ENCODE measurements at regions not wholly inside any gene's neighbourhood (a gene's known extent, or its start where the extent isn't known, plus 50 kb on each side); places are given as distances from the start of the nearest gene placed in this dataset.
"Not testable (repeated sequence)": the region's sequence is repeated elsewhere in the genome, so short reads cannot be mapped to it uniquely, and the experiment has no call there.

DNA sequence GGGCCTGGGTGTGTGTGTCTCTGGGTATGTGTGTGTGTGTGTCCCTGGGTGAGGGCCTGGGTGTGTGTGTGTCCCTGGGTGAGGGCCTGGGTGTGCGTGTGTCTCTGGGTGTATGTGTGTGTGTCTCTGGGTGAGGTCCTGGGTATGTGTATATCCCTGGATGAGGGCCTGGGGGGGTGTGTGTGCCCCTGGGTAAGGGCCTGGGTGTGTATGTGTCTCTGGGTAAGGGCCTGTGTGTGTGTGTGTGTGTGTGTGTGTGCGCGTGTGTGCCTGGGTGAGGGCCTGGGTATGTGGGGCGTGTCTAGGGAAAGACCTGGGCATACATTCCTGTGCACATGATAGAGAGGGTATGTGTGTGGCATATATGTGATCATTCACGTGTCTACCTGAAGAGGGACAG is 155.1 kb upstream of the ZC3H12A start:
- no peak for DNase-seq (ENCODE audit: low read depth)

DNA sequence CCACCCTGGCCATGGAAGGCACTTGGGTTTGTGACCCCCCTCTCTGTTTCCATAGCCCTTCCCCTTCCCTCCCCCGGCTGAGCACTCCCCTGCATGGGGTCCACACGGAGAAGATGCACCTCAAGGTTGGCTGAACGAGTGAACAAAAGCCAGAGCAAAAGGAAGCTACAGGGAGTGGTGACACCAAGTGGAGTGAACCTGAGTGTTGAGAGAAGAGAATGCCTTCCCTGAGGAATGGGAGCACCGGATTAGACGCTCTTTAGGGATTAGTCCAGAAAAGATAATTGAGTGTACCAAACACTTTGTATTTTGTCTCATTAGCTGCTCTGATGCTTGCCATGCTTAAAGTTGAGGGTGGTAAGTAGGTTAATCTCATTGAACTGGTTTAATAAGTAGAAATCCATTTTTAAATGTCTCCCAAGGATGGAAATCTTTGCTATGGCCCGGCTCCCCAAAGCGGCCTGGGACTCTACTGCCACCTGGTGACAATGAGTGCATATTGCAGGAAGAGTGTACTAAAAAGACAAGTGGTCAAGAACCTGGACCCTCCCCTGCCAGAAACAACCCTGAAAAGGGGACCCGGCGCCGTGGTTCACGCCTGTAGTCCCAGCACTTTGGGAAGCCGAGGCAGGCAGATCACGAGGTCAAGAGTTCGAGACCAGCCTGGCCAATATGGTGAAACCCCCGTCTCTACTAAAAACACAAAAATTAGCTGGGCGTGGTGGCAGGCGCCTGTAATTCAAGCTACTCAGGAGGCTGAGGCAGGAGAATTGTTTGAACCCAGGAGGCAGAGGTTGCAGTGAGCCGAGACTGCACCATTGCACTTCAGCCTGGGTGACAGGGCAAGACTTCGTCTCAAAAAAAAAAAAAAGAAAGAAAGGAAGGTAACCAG is 150.6 kb upstream of the ZC3H12A start:
- no peak for DNase-seq (ENCODE audit: low read depth)

DNA sequence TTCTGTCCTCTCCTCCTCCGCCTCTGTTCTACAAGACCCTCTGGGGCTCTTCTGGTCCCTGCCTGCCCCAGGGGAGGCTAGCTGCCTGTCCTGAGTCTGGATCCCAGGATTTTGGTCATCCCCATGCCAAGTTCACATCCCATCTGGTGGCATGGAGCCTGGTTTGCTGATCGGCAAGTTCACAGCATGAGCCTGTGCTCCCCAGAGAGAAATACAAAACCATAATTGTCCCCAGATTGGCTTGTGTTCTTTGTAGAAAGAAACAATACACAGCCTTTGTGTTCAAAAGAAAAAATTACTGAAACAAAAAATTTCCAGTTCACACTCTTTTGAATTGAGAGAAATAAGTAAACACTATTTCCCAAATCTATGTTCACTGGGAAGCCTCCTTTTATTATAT is 149.4 kb upstream of the ZC3H12A start:
- DNase-seq (ENCODE audit: low read depth) = no peak

DNA sequence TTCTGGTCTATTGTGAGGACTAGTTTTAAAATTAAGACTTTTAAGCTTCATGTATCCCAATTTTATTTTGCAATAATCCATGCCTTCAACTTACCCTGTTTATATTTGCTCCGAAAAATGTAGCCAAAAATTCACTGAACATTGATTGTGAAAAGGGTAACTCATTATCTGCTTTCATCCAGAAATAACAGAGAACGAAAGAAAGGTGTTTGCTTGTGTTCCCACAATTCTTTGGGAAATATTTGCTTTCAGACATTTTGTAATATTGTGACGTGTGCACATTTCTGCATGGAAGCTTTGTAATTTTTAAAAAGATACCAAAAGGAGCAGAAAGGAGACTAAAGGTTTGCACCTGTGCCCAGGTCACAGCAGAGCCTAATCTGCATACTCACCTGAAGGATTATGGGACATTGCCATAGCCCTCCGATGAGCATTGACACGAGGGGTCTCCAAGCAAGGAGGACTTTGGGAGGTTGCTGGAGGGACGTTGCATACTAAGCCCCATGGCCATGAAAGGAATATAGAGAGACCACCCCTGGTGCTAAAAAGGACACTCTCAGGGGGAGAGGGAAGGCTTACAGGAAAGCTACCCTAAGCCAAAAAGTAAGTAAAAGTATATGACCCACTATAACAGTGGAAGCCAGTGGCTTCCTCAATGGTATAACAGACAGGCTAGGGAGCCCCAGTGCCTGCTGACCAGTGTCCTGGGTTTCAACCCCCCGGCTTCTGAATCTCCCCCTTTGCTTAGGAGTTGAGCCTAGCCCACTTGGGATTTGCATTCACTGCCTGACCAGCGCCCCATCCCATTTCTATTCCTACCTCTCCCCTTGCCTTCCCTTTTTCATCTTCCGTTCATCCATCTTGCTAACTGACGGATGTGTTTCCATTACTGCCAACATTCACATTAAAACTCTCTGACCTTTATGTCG is 148.6 kb upstream of the ZC3H12A start:
- DNase-seq (ENCODE audit: low read depth) = no peak

DNA sequence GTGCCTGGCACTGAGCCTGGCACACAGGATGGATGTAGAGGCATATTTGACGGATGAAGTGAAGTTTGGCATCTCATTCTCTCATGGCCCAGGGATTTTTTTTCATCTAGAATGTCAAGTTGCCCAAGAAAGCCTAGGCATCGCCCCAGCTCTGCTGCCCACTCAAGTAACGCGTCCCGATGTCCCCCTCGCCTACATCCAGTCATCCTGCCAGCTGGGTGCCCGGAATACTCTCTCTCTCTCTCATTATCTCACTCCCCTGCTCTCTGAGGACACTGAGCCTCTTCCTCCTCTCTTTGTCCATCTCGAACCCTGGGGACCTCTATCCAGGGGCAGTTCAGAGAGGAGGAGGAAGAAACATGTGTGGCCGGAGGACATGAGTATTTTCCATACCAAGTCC is 142.3 kb upstream of the ZC3H12A start:
- no peak for DNase-seq (ENCODE audit: low read depth)

DNA sequence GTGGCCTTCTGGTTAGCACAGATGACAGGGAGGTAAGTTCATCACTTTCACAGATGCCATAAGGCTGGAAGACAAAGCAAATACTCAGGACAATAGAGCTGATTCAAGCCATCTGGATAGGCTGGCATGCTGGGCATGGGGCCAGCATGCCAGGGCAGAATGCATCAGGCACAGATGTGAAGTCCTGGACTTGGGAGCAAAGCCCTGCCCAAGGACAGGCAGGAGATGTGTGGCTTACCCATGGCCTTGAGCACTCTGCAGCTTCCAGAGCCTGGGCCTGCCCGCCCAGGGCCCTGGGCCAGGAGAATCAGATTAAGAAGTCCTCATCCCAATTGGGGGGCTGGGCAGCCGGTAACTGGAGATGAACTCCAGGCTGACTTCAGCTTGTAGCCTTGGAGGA is 135.7 kb upstream of the ZC3H12A start:
- DNase-seq (ENCODE audit: low read depth) = no peak

DNA sequence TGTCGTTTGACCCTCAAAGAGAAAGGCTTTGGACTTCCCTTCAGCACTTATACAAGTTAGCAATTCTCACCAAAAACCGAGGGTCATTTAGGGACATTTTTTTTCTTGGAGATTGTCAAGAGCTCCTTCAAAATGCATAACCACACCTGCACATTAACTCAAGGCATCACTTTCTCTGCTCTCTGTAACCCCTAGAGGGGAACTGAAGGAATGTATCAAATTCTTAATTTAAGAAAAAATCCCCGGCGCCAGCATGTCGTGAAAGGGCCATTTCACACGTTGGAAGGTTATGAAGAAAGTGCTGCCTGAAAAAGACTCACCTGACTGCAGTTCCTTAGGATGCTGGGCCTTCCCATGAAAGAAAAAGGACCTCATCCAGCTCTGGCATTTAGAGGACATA is 131.6 kb upstream of the ZC3H12A start:
- no peak for DNase-seq (ENCODE audit: low read depth)

DNA sequence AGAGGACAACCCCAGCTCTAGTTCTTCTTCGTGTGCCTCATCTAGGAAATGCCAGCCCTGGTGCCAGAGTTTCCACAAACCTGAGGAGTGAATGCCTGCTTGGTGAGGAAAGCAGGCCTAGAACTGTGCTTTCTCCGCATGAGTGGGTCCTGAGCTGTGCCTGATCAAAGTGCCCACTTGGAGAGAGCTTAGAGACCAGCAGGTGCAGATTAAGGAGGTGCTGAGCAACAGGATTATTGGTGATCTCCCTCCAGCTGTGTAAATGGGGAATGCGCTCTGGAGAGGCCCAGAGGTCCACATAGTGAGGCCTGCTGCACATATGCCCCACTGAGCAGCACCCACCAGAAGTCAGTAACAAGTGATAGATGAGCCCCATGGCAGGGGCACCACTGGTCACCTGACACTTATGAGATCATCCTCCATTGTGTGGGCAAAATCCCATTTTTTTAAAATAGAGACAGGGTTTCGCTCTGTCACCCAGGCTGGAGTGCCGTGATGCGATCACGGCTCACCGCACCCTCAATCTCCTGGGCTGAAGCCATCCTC is 127.2 kb upstream of the ZC3H12A start:
- no peak for DNase-seq (ENCODE audit: low read depth)

DNA sequence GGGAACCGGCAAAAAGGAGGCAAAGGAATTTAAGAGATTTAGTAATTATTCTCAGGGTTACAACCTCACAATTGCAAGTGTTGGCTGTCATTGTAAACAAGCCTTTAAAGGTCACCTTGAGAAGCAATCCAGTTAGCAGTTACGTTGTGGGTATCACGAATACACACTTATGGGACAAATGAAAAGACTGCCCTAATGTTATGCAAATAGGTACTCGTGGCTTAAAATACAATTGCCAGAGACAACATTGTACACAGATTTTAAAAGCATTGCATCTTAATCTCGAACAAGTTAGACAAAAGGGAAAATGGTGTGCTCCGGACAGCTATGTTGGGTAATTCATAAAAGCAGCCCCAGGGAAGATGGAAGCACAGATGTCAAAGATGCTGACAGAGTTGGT is 120.5 kb upstream of the ZC3H12A start:
- DNase-seq (ENCODE audit: low read depth) = no peak

DNA sequence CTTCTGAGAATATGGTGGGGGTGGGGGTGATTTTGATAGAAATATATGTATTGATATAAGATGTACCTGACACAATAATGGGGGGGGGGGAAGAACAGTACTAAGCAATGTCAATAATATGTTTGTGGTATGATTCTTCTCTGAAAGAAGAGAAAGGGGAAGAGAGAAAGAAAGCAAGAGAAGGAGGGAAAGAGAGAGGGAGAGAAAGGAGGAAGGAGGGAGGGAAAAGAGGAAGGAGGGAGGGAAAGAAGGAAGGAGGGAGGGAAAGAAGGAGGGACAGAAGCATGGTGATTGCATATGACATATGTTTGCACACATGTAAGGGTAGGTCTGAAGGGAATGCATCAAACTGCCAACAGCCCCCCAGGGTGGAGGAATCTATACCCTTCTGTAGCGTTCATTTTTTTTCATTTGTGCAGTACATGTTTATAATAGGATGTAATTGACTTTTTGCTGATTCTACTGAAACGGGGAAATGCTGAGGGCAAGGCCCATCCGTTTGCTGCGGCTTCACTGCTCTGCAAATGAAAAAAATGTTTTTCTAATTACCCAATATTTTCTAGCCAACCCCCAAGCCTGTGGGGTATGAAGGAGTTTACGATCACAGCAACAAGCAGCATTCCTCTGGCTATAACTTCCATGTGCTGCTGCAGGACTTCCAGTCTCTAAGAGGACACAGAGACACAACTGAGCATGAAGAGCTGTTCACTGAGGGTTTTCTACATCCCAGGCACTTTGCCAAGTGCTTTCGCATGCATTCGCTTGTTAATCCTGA is 119.3 kb upstream of the ZC3H12A start:
- DNase-seq (ENCODE audit: low read depth) = no peak

DNA sequence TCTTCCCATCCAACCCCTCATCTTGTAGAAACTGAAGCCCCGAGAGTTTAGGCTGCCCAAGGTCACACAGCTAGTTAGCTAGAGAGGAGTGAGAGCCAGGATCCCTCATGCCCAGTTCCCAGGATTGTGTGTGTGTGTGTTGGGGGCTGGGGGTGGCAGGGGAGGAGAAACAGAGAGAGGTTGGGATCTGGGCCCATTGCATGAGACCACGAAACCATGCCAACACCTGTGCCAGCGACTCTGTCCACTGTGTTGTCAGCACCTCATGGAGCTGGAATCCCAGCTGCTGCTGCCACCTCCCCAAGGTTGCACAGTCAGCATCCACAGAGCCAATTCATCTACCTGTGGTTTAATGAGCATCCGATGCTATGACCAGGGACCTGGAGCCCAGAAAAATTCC is 115.4 kb upstream of the ZC3H12A start:
- DNase-seq (ENCODE audit: low read depth) = no peak

DNA sequence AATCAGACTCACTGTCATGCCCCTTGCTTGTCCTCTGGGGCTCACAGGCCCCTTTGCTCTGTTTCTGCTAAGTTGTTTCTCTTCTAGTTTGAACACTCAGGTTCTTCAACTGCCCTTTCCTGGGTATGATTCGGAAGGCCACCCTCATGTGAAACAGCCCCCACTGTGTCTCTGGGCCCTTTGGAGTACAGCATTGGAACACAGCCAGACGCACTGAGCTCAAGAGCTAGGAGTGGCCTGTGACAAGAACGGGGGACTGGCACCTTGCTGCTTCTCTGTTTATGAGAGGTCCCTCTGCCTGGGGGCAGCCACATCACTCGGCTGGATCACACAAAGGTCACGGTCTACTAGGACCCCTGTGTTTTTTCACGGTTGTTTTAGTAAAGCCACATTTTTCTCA is 114.4 kb upstream of the ZC3H12A start:
- no peak for DNase-seq (ENCODE audit: low read depth)

DNA sequence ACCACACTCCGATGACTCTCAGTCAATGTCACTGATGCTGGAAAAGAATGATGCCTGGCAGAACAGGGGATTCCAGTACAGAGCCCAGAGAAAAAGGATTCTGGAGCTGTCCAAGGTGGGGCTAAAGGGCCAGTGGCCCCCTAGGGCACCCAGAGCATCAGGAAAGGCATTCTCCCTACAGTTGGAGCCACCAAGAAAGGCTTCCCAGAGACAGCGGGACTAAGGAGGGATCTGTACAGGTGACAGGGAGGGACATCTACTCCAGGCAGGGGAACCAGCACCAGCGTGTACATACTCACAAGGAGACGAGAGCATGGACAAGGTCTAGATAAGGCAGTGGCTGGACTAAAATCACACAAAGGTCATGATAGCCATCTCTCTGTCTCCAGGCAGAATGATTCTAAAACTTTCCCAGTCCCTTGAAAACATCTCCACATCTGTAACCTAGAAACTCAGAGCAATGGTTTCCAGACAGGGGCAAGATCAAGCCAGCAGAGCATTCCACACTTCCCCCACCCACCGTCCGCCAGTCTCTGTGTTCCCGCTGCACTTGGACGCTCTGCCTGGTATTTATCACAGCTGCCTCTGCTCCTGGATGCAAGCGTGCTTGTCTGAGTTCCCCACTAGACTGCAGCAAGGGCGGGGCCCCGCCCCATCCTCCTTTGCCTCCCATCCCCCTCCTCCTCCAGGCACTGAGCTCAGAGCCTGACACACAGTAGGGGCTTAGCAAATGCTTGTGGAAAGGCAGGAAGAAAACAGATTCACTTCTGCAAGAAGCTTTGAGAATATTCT is 111.6 kb upstream of the ZC3H12A start:
- DNase-seq (ENCODE audit: low read depth) = no peak

DNA sequence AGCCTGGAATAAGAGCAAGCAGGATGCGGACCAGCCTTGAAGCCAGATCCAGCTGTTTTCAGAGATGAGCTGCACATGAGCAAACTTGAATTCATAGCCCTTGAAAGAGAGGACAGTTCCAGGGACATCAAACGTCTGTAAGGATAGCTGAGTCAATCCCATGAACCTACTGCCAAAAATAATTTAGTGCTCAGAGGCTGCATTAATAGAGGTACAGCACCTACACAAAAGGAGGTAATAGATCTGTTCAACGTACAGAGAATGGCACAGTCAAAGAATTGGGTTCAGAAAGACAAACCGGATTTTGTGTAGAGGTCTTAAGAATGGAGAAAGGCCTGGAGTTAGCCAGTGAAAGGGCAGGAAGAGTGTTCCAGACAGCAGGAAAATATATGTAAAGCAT is 110.8 kb upstream of the ZC3H12A start:
- no peak for DNase-seq (ENCODE audit: low read depth)

DNA sequence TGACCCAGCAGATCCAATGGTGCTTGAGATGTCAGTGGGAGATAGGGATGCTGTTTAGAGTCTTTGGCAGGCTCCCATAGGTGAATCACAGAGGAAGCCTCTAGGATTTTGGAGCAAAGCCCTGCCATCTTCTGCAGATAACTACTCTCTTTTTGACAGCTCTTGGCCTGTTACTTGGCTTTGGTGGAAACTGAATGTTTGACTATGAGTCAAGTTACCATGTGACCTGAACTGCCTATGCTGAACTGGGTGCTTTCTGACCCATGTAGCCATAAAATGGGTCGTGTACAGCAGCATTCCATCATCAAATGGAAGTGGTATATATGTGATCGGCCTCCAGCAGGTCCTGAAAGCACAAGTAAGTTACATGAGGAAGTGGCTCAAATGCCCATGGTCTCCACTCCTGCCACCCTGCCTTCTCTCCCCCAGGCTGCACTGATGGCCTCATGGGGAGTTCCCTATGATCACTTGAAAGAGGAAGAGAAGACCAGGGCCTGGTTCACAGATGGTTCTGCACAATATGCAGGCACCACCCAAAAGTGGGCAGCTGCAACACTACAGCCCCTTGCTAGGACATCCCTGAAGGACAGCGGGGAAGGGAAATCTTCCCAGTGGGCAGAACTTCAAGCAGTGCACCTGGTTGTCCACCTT is 105.6 kb upstream of the ZC3H12A start:
- DNase-seq (ENCODE audit: low read depth) = not testable (repeated sequence)

DNA sequence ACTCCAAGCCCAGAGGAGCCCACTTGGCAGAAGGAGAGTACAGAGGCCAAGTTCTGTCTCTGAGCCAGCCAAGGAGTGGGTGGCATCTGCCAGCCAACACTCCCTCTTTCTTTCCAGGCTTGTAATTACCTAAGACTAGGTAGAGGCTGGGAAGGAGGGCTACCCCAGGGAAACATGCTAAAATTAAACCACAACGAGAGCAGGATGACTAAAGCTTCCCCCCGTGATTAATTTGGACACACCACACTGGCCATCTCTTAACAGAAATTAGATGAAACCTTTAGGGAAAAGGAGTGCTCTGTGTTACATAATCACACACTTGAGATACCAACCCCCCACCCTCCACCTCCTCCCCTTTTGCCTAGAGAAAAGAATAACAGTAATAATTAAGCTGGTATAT is 102.1 kb upstream of the ZC3H12A start:
- no peak for DNase-seq (ENCODE audit: low read depth)

DNA sequence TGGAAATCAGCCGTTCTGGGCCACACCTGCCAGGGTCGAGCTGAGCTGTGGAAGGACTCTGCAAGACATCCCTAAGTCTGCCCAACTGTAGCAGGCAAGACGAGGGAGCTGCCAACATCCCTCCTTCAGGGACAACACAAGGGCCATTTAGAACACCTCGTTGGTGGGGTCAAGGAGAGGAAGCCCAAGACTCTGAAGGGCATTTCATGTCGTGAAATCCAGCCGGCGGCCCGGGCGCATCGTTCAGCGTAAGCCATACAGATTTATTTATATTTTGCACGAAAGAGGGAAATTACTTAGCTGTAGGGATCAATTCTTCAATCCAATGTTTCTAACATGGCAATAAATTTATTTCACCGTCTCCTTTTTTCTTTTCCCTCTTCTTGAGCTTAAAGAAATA is 101.7 kb upstream of the ZC3H12A start:
- no peak for DNase-seq (ENCODE audit: low read depth)

DNA sequence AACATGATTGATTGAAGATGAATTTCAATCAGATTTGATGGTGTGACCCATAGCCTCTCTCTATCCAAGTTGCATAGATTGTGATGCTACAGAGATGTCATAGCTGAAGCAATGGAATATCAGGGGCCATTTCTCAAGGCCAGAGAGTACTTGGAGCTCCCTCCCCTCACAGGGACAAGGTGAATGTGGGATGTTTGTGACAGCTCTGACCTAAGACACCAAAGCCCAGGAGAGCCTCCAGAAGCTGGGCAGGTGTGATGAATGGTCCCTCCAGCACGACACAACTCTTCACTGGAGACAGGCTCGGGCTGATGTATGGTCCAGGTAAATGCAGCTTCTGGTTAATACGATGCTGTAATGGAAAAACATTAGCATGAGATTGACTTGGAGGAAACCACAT is 101.0 kb upstream of the ZC3H12A start:
- no peak for DNase-seq (ENCODE audit: low read depth)

DNA sequence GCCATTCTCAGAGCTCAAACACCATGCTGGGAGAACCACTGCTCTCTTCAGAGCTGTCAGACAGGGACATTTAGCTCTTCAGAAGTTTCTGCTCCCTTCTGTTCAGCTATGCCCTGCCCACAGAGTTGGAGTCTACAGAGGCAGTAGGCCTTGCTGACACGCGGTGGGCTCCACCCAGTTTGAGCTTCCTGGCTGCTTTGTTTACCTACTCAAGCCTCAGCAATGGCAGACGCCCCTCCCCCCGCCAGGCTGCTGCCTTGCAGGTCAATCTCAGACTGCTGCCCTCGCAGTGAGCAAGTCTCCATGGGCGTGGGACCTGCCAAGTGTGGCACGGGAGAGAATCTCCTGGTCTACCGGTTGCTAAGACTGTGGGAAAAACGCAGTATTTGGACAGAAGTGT is 93.8 kb upstream of the ZC3H12A start:
- DNase-seq (ENCODE audit: low read depth) = not testable (repeated sequence)

DNA sequence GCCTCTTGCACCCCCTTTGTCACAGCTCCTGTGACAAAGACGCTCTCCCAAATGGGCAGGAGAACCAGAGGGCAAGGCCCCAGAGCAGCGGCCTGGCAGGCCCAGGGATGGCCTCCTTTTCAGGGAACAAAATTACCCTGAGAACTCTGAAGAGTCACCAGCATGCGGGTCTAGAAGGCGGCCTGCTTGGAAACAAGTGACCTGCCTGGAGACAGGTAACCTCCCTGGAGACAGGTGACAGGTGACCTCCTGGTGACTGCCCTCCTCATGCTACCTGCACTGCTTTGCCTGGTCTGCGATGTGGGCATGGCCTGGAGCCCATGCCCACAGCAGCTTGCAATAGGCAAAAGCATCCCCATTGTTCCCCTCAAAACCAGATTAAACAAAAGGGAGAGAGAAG is 86.5 kb upstream of the ZC3H12A start:
- DNase-seq (ENCODE audit: low read depth) = no peak

DNA sequence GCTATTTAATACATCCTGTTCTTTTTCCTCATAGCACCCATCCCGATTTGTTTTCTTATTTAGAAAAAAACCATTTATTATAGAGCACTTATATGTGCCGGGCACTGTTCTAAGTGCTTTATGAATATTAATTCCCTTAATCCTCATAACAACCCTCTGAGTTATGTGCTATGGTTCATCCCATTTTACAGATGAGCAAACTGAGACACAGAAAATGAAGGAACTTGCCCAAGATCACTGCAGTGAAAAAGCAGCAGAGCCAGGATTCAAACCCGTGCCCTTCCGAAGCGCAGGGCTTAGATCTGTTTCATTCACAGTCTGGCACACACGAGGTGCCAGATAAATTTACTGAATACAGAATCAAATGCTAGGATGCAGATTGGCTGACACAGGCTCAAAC is 85.1 kb upstream of the ZC3H12A start:
- no peak for DNase-seq (ENCODE audit: low read depth)
